ENCODE measurements at regions not wholly inside any gene's neighbourhood (a gene's known extent, or its start where the extent isn't known, plus 50 kb on each side); places are given as distances from the start of the nearest gene placed in this dataset.
"Not testable (repeated sequence)": the region's sequence is repeated elsewhere in the genome, so short reads cannot be mapped to it uniquely, and the experiment has no call there.

GRCh38 chr13:50547175-50547574, 296.3 kb downstream of the DLEU7 start:
- H3K27ac ChIP-seq (ENCODE audit: extremely low read depth, low read depth, low read length); H3K9me3 ChIP-seq (ENCODE audit: control insufficient read depth, insufficient read depth, low read depth, low read length); H3K4me3 ChIP-seq (ENCODE audit: low read depth, low read length); CTCF ChIA-PET; H3K4me1 ChIP-seq (ENCODE audit: control insufficient read depth, insufficient read depth, low read length); POLR2A ChIA-PET; H3K36me3 ChIP-seq (ENCODE audit: control insufficient read depth in 2 of 2, insufficient read depth in 1 of 2, low read length in 2 of 2): not testable (repeated sequence)
- peak; percentile 67; the same call in 1 of the 2 replicates for TF ChIP-seq ZNF146 (tag by site-specific recombination; IDR thresholded peaks at IDR 0.05)

GRCh38 chr13:50548586-50548985, 294.9 kb downstream of the DLEU7 start:
- no peak for TF ChIP-seq PRDM1 (tag by site-specific recombination; IDR thresholded peaks at IDR 0.05)
- no peak for TF ChIP-seq ZNF639 (tag by site-specific recombination; IDR thresholded peaks at IDR 0.05)
- no peak for TF ChIP-seq ZNF658 (tag by site-specific recombination; IDR thresholded peaks at IDR 0.05)
- no peak for TF ChIP-seq KLF10 (tag by site-specific recombination; IDR thresholded peaks at IDR 0.05)
- TF ChIP-seq ZNF202 (tag by site-specific recombination; IDR thresholded peaks at IDR 0.05; ENCODE audit: borderline replicate concordance) = no peak
- no peak for TF ChIP-seq HIC1 (tag by site-specific recombination; IDR thresholded peaks at IDR 0.05)
- no peak for TF ChIP-seq FEZF1 (tag by site-specific recombination; IDR thresholded peaks at IDR 0.05)
- no peak for TF ChIP-seq TRIM28 (IDR thresholded peaks at IDR 0.05; ENCODE audit: borderline replicate concordance, low read length)
- no peak for TF ChIP-seq ZNF266 (tag by site-specific recombination; IDR thresholded peaks at IDR 0.05; ENCODE audit: low read depth)
- TF ChIP-seq ZBTB17 (tag by site-specific recombination; IDR thresholded peaks at IDR 0.05) = no peak
- no peak for TF ChIP-seq ZNF16 (tag by site-specific recombination; IDR thresholded peaks at IDR 0.05; ENCODE audit: low read depth)
- no peak for TF ChIP-seq ZSCAN4 (tag by site-specific recombination; IDR thresholded peaks at IDR 0.05)
- TF ChIP-seq ZNF530 (tag by site-specific recombination; IDR thresholded peaks at IDR 0.05; ENCODE audit: low read depth) = no peak
- no peak for TF ChIP-seq ZNF112 (tag by site-specific recombination; IDR thresholded peaks at IDR 0.05)
- no peak for TF ChIP-seq GLIS2 (tag by site-specific recombination; IDR thresholded peaks at IDR 0.05)
- TF ChIP-seq ZNF629 (tag by site-specific recombination; IDR thresholded peaks at IDR 0.05) = no peak
- H3K27ac ChIP-seq (ENCODE audit: extremely low read depth, low read depth, low read length) = no peak overlapping the region
- no peaks in the 10 kb centered on the region for H3K36me3 ChIP-seq (ENCODE audit: control insufficient read depth in 2 of 2, insufficient read depth in 1 of 2, low read length in 2 of 2)
- H3K4me1 ChIP-seq (ENCODE audit: control insufficient read depth, insufficient read depth, low read length) = no peaks in the 10 kb centered on the region
- H3K4me3 ChIP-seq (ENCODE audit: low read depth, low read length) = no peak overlapping the region
- ChIA-PET CTCF (interaction anchor here (0.6 to 0.7 kb wide), 4 partner anchors 14 to 355 kb away, joined by 3 to 6 read pairs (median 4); no protein-coding TSS in a partner anchor), POLR2A (no interaction called here)
- H3K9me3 ChIP-seq (ENCODE audit: control insufficient read depth, insufficient read depth, low read depth, low read length) = no peaks in the 10 kb centered on the region

GRCh38 chr13:50549221-50549942, 294.1 kb downstream of the DLEU7 start:
- H3K4me1 ChIP-seq (ENCODE audit: control insufficient read depth, insufficient read depth, low read length) = no peaks in the 10 kb centered on the region
- POLR2A ChIA-PET = no interaction called here
- CTCF ChIA-PET = interaction anchor here (0.6 to 1.2 kb wide), 5 partner anchors 15 to 356 kb away, joined by 3 to 6 read pairs (median 3); no protein-coding TSS in a partner anchor

More at GRCh38 chr13:50549221-50549942, 294.1 kb downstream of the DLEU7 start:
- Histone ChIP-seq H3K4me3 (ENCODE audit: low read depth, low read length) (no peak overlapping the region), H3K9me3 (ENCODE audit: control insufficient read depth, insufficient read depth, low read depth, low read length) (no peaks in the 10 kb centered on the region), H3K36me3 (ENCODE audit: control insufficient read depth in 2 of 2, insufficient read depth in 1 of 2, low read length in 2 of 2) (no peaks in the 10 kb centered on the region), H3K27ac (ENCODE audit: extremely low read depth, low read depth, low read length) (no peak overlapping the region)
- TF ChIP-seq ZIC2 (tag by site-specific recombination; IDR thresholded peaks at IDR 0.05) = no peak
- TF ChIP-seq MYNN (tag by site-specific recombination; IDR thresholded peaks at IDR 0.05; ENCODE audit: borderline replicate concordance) = no peak
- TF ChIP-seq ZNF266 (tag by site-specific recombination; IDR thresholded peaks at IDR 0.05; ENCODE audit: low read depth) = no peak
- no peak for TF ChIP-seq ZNF555 (tag by site-specific recombination; conservative IDR thresholded peaks at IDR 0.05)

All from HEK293 (cell line).